HepG2 (cell line): ENCODE measurements at regions not wholly inside any gene's neighbourhood (a gene's known extent, or its start where the extent isn't known, plus 50 kb on each side); places are given as distances from the start of the nearest gene placed in this dataset.

Experiments
- ATAC-seq: fragments of 200-7000 bp; cut with Tn5 transposase; 3 replicates; pipeline ENCODE4 v1.9.1; 2020; ENCODE audit warnings: mild to moderate bottlenecking, moderate library complexity
- BruUV-seq: library from RNA; stranded (reverse); fragments of 400-500 nt; replicated peaks from 2 replicates; lab custom pipeline; 2021; lab: Mats Ljungman, UMichigan
- CTCF ChIA-PET: fragments of 300-600 bp; formaldehyde crosslinking; extraction: SDS; loops from one replicate; lab custom pipeline; 2021; ENCODE audit warnings: low total read pairs, inconsistent platforms, low intra/inter-chr PET ratio; lab: Yijun Ruan, JAX
- POLR2A ChIA-PET: fragments of 350-600 bp; sonication (Branson Sonifier 250); formaldehyde crosslinking; loops from one replicate; lab custom pipeline; 2020; ENCODE audit warnings: antibody characterized with exemption, inconsistent platforms; lab: Yijun Ruan, JAX
- DNase-seq: peaks from one replicate; pipeline ENCODE4 v3.0.0-alpha.2; 2015; ENCODE audit warnings: low spot score
- FAIRE-seq: peaks from 3 replicates; lab custom pipeline; 2011; peaks lifted over from hg19 to GRCh38; lab: Jason Lieb, UNC
- H2AFZ ChIP-seq: one replicate; pipeline ENCODE4 v1.6.1; 2011; ENCODE audit warnings: low read length, inconsistent platforms
- H3K27ac ChIP-seq: fragments of 300-600 bp; 3 replicates; pipeline ENCODE4 v1.8.0; 2011; ENCODE audit warnings: mixed run types, mild to moderate bottlenecking, mixed read lengths, low read length, inconsistent platforms; ENCODE audit not compliant: insufficient read depth; ENCODE audit errors: extremely low read length
- H3K27me3 ChIP-seq, 2 experiments: fragments of 200-600 bp in 1 of 2; 2 replicates in 1 of 2; 3 replicates in 1 of 2; pipeline versions ENCODE4 v1.6.0 to v1.8.0; 2011; ENCODE audit warnings: low read length in 2 of 2, mild to moderate bottlenecking in 2 of 2, moderate library complexity in 2 of 2, inconsistent platforms in 1 of 2; ENCODE audit not compliant: insufficient read depth in 2 of 2, control insufficient read depth in 1 of 2
- H3K36me3 ChIP-seq, 2 experiments: fragments of 200-600 bp in 1 of 2; replicated peaks in 1 of 2; 2 replicates in 1 of 2; 3 replicates in 1 of 2; pipeline versions ENCODE4 v1.5.1 to v1.8.0; 2011; ENCODE audit warnings: low read length in 2 of 2, inconsistent platforms in 1 of 2; ENCODE audit not compliant: insufficient read depth in 2 of 2, control insufficient read depth in 1 of 2
- H3K4me1 ChIP-seq: 2 replicates; pipeline ENCODE4 v1.5.1; 2012; ENCODE audit warnings: low read length, inconsistent platforms; ENCODE audit not compliant: insufficient read depth
- H3K4me2 ChIP-seq: 2 replicates; pipeline ENCODE4 v1.6.0; 2011; ENCODE audit warnings: low read depth, low read length, inconsistent platforms
- H3K4me3 ChIP-seq, 3 experiments: fragments of 200-600 bp in 1 of 3; sonication (generic), shearing (Covaris generic) in 1 of 3; replicated peaks in 1 of 3; 2 replicates each; pipeline ENCODE4 v1.5.1; 2011 to 2016; ENCODE audit warnings: low read length in 3 of 3, inconsistent platforms in 2 of 3, low read depth in 2 of 3, mild to moderate bottlenecking in 2 of 3, control low read depth in 1 of 3, mixed read lengths in 1 of 3; ENCODE audit not compliant: insufficient read depth in 1 of 3
- H3K79me2 ChIP-seq: one replicate; pipeline ENCODE4 v1.6.1; 2011; ENCODE audit warnings: low read length, inconsistent platforms; ENCODE audit not compliant: insufficient read depth
- H3K9ac ChIP-seq: 2 replicates; pipeline ENCODE4 v1.6.0; 2011; ENCODE audit warnings: mild to moderate bottlenecking, low read depth, low read length, inconsistent platforms; ENCODE audit not compliant: insufficient read depth
- H3K9me3 ChIP-seq: 2 replicates; pipeline ENCODE4 v1.5.1; 2012; ENCODE audit warnings: mild to moderate bottlenecking, low read length
- H4K20me1 ChIP-seq: 2 replicates; pipeline ENCODE4 v1.6.0; 2011; ENCODE audit warnings: inconsistent platforms, mild to moderate bottlenecking, low read length, moderate library complexity; ENCODE audit not compliant: insufficient read depth
- ARID5B ChIP-seq: IDR thresholded peaks from 2 replicates; pipeline ENCODE4 v1.4.0; 2020; ENCODE audit warnings: mild to moderate bottlenecking, missing genetic modification reagents
- CERS6 ChIP-seq: sonication (generic); formaldehyde crosslinking; IDR thresholded peaks from 2 replicates; pipeline ENCODE4 v1.5.0; 2020; ENCODE audit warnings: missing genetic modification reagents
- HOXA7 ChIP-seq: sonication (generic); formaldehyde crosslinking; IDR thresholded peaks from 2 replicates; pipeline ENCODE4 v1.8.1; 2022; ENCODE audit warnings: mild to moderate bottlenecking, missing genetic modification reagents, moderate library complexity
- HOXA9 ChIP-seq: sonication (generic); formaldehyde crosslinking; IDR thresholded peaks from 2 replicates; pipeline ENCODE4 v1.8.1; 2022; ENCODE audit warnings: missing genetic modification reagents, mild to moderate bottlenecking, moderate library complexity, borderline replicate concordance
- NR2F6 ChIP-seq, 2 experiments: IDR thresholded peaks; 2 replicates each; pipeline ENCODE4 v1.6.1; 2016; ENCODE audit warnings: antibody characterized with exemption in 1 of 2, mild to moderate bottlenecking in 1 of 2
- NR3C1 ChIP-seq: sonication (generic); formaldehyde crosslinking; IDR thresholded peaks from 2 replicates; pipeline ENCODE4 v1.4.0; 2020; ENCODE audit warnings: missing genetic modification reagents
- RBM39 ChIP-seq: fragments of 200-400 bp; formaldehyde crosslinking; IDR thresholded peaks from one replicate; pipeline ENCODE4 v1.6.1; 2018; ENCODE audit warnings: antibody characterized with exemption, mild to moderate bottlenecking, low read depth, low read length; ENCODE audit not compliant: poor library complexity, severe bottlenecking
- REXO4 ChIP-seq: sonication (generic); formaldehyde crosslinking; IDR thresholded peaks from 2 replicates; pipeline ENCODE4 v1.8.0; 2022; ENCODE audit warnings: missing genetic modification reagents, mild to moderate bottlenecking, borderline replicate concordance
- ZBTB25 ChIP-seq: IDR thresholded peaks from 2 replicates; pipeline ENCODE4 v1.6.1; 2018; ENCODE audit warnings: missing genetic modification reagents
- ZNF18 ChIP-seq: sonication (generic); formaldehyde crosslinking; IDR thresholded peaks from 2 replicates; pipeline ENCODE4 v1.8.0; 2022; ENCODE audit warnings: mild to moderate bottlenecking, missing genetic modification reagents; ENCODE audit not compliant: insufficient replicate concordance
- ZNF280B ChIP-seq: sonication (generic); formaldehyde crosslinking; IDR thresholded peaks from 2 replicates; pipeline ENCODE4 v1.5.0; 2020; ENCODE audit warnings: missing genetic modification reagents, mild to moderate bottlenecking, borderline replicate concordance
- in situ Hi-C: cut with HindIII; loops from 2 replicates; pipeline ENCODE4 v1.10.0; 2017; ENCODE audit warnings: low pct_unique_long_range_greater_than_20kb; ENCODE audit not compliant: extremely low pct_ligation_motif_present
- intact Hi-C: fragments of 100-400 bp; cut with micrococcal nuclease; formaldehyde crosslinking; loops from one replicate; pipeline ENCODE4 v1.10.0; 2022; ENCODE audit not compliant: unreplicated experiment

GRCh38 chr10:108069096-108069495 lies 904.6 kb upstream of the SORCS1 start (continued):
- no peak for TF ChIP-seq ZNF18 (CRISPR knock-in tag)
- TF ChIP-seq HOXA9 (CRISPR knock-in tag), result no peak
- TF ChIP-seq RBM39, result no peak
- no peak for TF ChIP-seq HOXA7
- no peak for TF ChIP-seq REXO4 (CRISPR knock-in tag)

GRCh38 chr10:108064746-108065260 lies 900.3 kb upstream of the SORCS1 start:
- H3K36me3 ChIP-seq, result no peaks in the 10 kb centered on the region
- TF ChIP-seq CERS6 (CRISPR knock-in tag) (no peak), NR2F6 (IDR thresholded peaks at IDR 0.05) (no peak), NR2F6 (CRISPR knock-in tag; IDR thresholded peaks at IDR 0.05) (no peak), ZNF280B (no peak), NR3C1 (CRISPR knock-in tag) (no peak), ZBTB25 (no peak), ARID5B (CRISPR knock-in tag) (no peak)
- in situ Hi-C loops (no loop called here), intact Hi-C loops (no loop called here)
- H4K20me1 ChIP-seq, result no peaks in the 10 kb centered on the region
- no peak overlapping the region for H3K4me3 ChIP-seq
- H3K27ac ChIP-seq, result no peak overlapping the region
- DNase-seq (no peak), ATAC-seq (no peak), FAIRE-seq (no peak)
- ChIA-PET CTCF (no interaction called here), POLR2A (no interaction called here)
- no peak overlapping the region for H3K9ac ChIP-seq
- no peak overlapping the region for H2AFZ ChIP-seq
- H3K4me1 ChIP-seq, result no peaks in the 10 kb centered on the region
- no peaks in the 10 kb centered on the region for H3K27me3 ChIP-seq
- BruUV-seq, result no TSS peak
- H3K4me2 ChIP-seq, result no peak overlapping the region
- peaks cover 78% of the 10 kb centered on the region for H3K9me3 ChIP-seq
- H3K79me2 ChIP-seq, result no peaks in the 10 kb centered on the region
